Fibroblast of lung (primary cell): ENCODE measurements at regions not wholly inside any gene's neighbourhood (a gene's known extent, or its start where the extent isn't known, plus 50 kb on each side); places are given as distances from the start of the nearest gene placed in this dataset.

Experiments used
- DNase-seq, 2 donors: peaks; one replicate each; pipeline versions ENCODE4 v3.0.0 to v3.0.0-alpha.2; 2010; ENCODE audit warnings: low read depth in 2 of 2
- H2AFZ ChIP-seq: 2 replicates; pipeline ENCODE4 v1.5.1; 2012; ENCODE audit warnings: low read length, control low read depth, inconsistent platforms
- H3K27ac ChIP-seq: 2 replicates; pipeline ENCODE4 v1.5.1; 2011; ENCODE audit warnings: low read length, control low read depth; ENCODE audit not compliant: insufficient read depth
- H3K27me3 ChIP-seq: 2 replicates; pipeline ENCODE4 v1.5.1; 2011; ENCODE audit warnings: mild to moderate bottlenecking, low read length; ENCODE audit not compliant: control insufficient read depth, insufficient read depth
- H3K36me3 ChIP-seq: 2 replicates; pipeline ENCODE4 v1.5.1; 2011; ENCODE audit warnings: low read length; ENCODE audit not compliant: control insufficient read depth, insufficient read depth
- H3K4me1 ChIP-seq: 2 replicates; pipeline ENCODE4 v1.5.1; 2011; ENCODE audit warnings: low read length; ENCODE audit not compliant: control insufficient read depth, insufficient read depth; ENCODE audit errors: extremely low read depth
- H3K4me2 ChIP-seq: 2 replicates; pipeline ENCODE4 v1.5.1; 2011; ENCODE audit warnings: low read length, control low read depth; ENCODE audit not compliant: insufficient read depth; ENCODE audit errors: extremely low read depth
- H3K4me3 ChIP-seq, 4 experiments: fragments of 200-600 bp in 1 of 4; sonication (generic) in 1 of 4; replicated peaks in 1 of 4; 2 replicates each; pipeline ENCODE4 v1.5.1; 2011 to 2016; ENCODE audit warnings: low read length in 4 of 4, low read depth in 3 of 4, mild to moderate bottlenecking in 3 of 4, control low read depth in 2 of 4, inconsistent platforms in 1 of 4, mixed read lengths in 1 of 4; ENCODE audit not compliant: insufficient read depth in 1 of 4; ENCODE audit errors: control extremely low read depth in 1 of 4
- H3K79me2 ChIP-seq: 2 replicates; pipeline ENCODE4 v1.5.1; 2012; ENCODE audit warnings: mild to moderate bottlenecking, low read length, inconsistent platforms; ENCODE audit not compliant: control insufficient read depth, insufficient read depth
- H3K9ac ChIP-seq: 2 replicates; pipeline ENCODE4 v1.5.1; 2011; ENCODE audit warnings: mild to moderate bottlenecking, low read length, control low read depth; ENCODE audit not compliant: insufficient read depth
- H3K9me3 ChIP-seq: 2 replicates; pipeline ENCODE4 v1.5.1; 2012; ENCODE audit warnings: low read depth, low read length; ENCODE audit not compliant: control insufficient read depth, insufficient read depth
- H4K20me1 ChIP-seq: 2 replicates; pipeline ENCODE4 v1.5.1; 2011; ENCODE audit warnings: low read length; ENCODE audit not compliant: control insufficient read depth, insufficient read depth; ENCODE audit errors: extremely low read depth
- CTCF ChIP-seq, 2 donors: IDR thresholded peaks in 1 of 2; conservative IDR thresholded peaks in 1 of 2; 1 replicate in 1 of 2; 2 replicates in 1 of 2; pipeline ENCODE4 v1.5.1; 2011 to 2012; ENCODE audit warnings: low read length in 2 of 2, control low read depth in 1 of 2, inconsistent platforms in 1 of 2, low read depth in 1 of 2, mild to moderate bottlenecking in 1 of 2
- EZH2 ChIP-seq: IDR thresholded peaks from 2 replicates; pipeline ENCODE4 v1.5.1; 2012; ENCODE audit warnings: low read length, control low read depth, mild to moderate bottlenecking; ENCODE audit errors: missing control alignments

GRCh38 chr4:174018236-174018635 is 265.2 kb downstream of the FBXO8 start:
- H3K27ac ChIP-seq = no peak overlapping the region
- H4K20me1 ChIP-seq = no peaks in the 10 kb centered on the region
- no peaks in the 10 kb centered on the region for H3K27me3 ChIP-seq
- H3K4me1 ChIP-seq = no peaks in the 10 kb centered on the region
- no peak overlapping the region for H3K4me3 ChIP-seq
- H3K9ac ChIP-seq = no peak overlapping the region
- no peak overlapping the region for H3K4me2 ChIP-seq
- no peaks in the 10 kb centered on the region for H3K9me3 ChIP-seq
- no peak overlapping the region for H2AFZ ChIP-seq
- no peaks in the 10 kb centered on the region for H3K79me2 ChIP-seq
- TF ChIP-seq EZH2 (no peak), CTCF (conservative IDR thresholded peaks at IDR 0.05 in 1 of 2, IDR thresholded peaks at IDR 0.05 in 1 of 2; ENCODE audit: low read depth in 1 of 2, low read length in 2 of 2) (no peak)
- H3K36me3 ChIP-seq = no peaks in the 10 kb centered on the region
- no peak for DNase-seq

GRCh38 chr4:174016251-174016650 is 267.2 kb downstream of the FBXO8 start:
- no peak for DNase-seq
- Histone ChIP-seq H3K4me2 (no peak overlapping the region), H2AFZ (no peak overlapping the region), H4K20me1 (no peaks in the 10 kb centered on the region), H3K4me1 (no peaks in the 10 kb centered on the region), H3K4me3 (no peak overlapping the region), H3K27me3 (no peaks in the 10 kb centered on the region), H3K9ac (no peak overlapping the region), H3K9me3 (no peaks in the 10 kb centered on the region), H3K27ac (no peak overlapping the region), H3K36me3 (no peaks in the 10 kb centered on the region), H3K79me2 (no peaks in the 10 kb centered on the region)
- TF ChIP-seq CTCF (conservative IDR thresholded peaks at IDR 0.05 in 1 of 2, IDR thresholded peaks at IDR 0.05 in 1 of 2; ENCODE audit: low read depth in 1 of 2, low read length in 2 of 2) (no peak), EZH2 (no peak)

GRCh38 chr4:174012886-174013259 is 270.6 kb downstream of the FBXO8 start:
- Histone ChIP-seq H3K27ac (no peak overlapping the region), H2AFZ (no peak overlapping the region), H3K79me2 (no peaks in the 10 kb centered on the region), H3K4me1 (no peaks in the 10 kb centered on the region), H3K9ac (no peak overlapping the region), H3K36me3 (no peaks in the 10 kb centered on the region), H3K9me3 (no peaks in the 10 kb centered on the region), H3K27me3 (no peaks in the 10 kb centered on the region), H4K20me1 (no peaks in the 10 kb centered on the region), H3K4me3 (no peak overlapping the region), H3K4me2 (no peak overlapping the region)
- DNase-seq = no peak
- TF ChIP-seq EZH2 = no peak
- no peak for TF ChIP-seq CTCF (conservative IDR thresholded peaks at IDR 0.05 in 1 of 2, IDR thresholded peaks at IDR 0.05 in 1 of 2; ENCODE audit: low read depth in 1 of 2, low read length in 2 of 2)
